SW480 (cell line): ENCODE measurements at regions not wholly inside any gene's neighbourhood (a gene's known extent, or its start where the extent isn't known, plus 50 kb on each side); places are given as distances from the start of the nearest gene placed in this dataset.
A peak's percentile ranks its signal among the peaks of the same experiment; 100 is the strongest.
"Not testable (repeated sequence)": the region's sequence is repeated elsewhere in the genome, so short reads cannot be mapped to it uniquely, and the experiment has no call there.

ENCODE experiments used
- DNase-seq: peaks from one replicate; pipeline ENCODE4 v3.0.0-alpha.2; 2016; ENCODE audit warnings: low spot score

DNA sequence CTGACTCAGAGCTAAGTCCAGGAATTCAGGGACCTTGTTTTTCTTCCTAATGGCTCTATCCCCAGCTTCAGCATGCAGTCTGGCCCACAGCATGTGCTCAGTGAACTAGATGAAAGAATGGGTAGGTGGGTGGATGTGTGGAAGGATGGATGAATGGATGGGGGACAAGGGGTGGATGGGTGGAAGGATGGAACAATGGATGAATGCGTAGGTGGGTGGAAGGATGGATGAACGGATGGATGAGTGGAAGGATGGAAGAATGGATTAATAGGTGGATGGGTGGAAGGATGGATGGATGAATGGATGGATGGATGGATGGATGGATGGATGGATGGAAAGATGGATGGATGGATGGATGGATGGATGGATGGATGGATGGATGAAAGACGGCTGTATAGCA is 79.7 kb upstream of the SFSWAP start:
- DNase-seq, result no peak

DNA sequence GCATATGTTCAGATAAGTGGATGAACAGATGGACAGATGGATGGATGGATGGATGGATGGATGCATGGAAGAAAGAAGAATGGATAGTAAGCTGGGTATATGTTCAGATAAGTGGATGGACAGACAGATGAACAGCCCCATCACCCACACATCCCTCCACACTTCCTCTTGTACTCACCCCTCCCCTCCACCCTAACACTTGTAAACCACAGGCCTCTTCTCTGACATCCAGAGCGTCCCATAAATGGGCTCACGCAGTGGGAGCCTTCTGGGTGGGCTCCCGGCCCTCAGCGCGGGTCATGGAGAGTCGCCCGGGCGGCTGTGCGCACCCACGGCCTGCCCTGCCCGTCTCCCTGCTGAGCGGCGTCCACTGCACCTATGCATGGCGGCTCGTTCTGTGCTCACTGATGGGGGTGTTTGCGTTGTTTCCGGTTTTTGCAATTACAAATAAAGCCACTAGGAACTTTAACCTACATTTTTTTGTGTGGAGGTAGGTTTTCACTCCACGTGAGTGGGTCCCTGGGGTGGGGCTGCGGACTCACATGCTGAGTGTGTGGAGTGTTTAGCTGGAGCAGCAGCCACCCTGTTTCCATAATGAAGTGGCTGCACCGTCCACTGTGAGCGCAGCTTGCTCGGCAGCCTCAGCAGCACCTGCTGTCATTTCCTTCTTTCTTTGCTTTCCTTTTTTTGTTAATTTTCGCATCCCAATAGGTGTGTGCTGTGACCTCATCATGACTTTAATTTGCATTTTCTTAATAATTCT is 78.8 kb upstream of the SFSWAP start:
- DNase-seq, result not testable (repeated sequence)

DNA sequence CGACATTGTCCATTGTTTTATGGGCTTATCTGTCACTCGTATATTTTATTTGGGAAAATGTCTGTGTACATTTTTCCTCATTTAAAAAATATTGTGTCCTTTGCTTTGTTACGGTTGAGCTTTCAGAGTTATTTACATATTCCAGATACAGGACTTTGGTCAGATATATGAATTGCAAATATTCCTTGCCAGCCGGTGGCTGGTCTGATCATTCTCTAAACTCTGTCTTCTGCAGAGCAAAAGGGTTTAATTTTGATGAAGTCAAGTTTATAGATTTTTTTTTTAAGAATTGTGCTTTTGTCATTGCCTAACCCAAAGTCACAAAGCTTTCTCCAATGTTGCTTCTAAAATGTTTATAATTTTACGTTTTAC is 78.3 kb upstream of the SFSWAP start:
- not testable (repeated sequence) for DNase-seq

DNA sequence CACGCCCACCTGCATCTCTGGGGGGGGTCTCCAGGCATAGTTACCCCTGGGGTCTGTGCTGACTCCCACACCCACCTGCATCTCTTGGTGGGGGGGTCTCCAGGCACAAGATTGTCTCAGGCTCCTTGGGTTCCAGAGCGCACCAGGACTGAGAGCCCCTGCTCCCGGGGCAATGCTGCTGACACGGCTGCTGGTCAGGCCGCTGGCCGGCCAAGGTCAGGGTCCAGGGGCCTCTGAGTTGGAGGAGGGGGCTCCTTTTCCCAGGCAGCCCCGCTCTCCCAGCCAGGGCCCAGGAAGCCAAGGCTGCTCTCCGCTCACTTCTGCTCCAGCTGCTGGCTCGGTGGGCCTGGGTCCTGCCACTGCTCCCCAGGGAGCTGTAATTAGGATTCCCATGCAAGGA is 77.3 kb upstream of the SFSWAP start:
- DNase-seq, result not testable (repeated sequence)

DNA sequence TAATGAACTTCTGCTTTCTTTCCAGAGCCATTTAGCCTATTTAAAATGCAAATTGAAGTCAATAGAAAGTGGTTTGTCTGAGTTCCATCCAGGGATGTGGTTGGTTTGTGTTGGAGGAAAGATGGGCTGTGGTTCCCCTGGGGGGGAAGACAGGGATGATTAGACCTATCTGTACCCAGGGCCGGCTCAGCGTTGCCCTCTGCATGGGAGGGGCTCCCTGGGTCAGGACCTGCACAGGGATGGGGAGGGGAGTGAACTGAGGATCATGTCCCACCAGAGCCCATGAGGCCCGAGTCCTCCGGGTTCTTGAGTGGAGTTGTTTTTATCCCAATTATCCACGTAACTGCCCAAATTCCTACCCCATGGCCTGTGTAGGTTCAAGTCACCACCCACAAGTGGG is 76.9 kb upstream of the SFSWAP start:
- no peak for DNase-seq

DNA sequence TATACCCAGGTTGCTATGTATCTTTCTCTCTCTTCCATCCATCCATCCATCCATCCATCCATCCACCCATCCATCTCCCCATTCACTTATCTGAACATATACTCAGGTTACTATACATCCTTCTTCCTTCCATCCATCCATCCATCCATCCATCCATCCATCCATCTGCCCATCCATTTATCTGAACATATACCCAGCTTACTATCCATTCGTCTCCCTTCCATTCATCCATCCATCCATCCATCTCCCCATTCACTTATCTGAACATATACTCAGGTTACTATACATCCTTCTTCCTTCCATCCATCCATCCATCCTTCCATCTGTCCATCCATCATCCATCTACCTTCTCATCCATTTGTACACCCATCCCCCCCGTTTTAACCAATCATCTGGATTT is 75.9 kb upstream of the SFSWAP start:
- DNase-seq, result not testable (repeated sequence)

DNA sequence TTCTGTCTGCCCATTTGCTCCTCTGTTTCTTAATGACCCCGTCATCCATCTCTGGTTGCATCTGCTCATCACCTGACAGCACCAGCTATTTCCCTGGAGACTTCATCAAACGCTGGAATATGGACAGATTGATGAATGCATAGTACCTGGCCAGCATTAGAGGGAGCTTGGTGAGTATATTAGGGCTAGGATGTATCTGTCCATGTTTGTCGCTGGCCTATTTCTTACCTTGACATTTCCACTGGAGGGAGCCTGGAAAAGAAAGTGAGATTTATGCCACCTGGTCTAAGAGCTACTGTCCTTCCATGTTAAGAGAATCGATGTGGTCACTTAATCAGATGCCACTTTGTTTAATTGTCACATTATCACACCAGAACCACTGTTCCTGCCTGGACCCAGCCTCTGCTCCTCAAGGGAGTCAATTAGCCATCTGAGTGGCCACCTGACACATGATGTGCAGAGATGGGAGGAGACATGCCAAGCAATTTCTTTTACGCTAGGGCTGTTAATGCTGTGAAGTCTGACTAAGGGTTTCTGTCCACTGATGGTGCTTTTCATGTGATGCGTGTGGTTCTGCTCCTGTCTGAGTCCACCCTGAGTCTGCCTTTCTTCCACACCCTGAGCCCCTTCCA is 75.3 kb upstream of the SFSWAP start:
- DNase-seq, result peak; percentile 14

DNA sequence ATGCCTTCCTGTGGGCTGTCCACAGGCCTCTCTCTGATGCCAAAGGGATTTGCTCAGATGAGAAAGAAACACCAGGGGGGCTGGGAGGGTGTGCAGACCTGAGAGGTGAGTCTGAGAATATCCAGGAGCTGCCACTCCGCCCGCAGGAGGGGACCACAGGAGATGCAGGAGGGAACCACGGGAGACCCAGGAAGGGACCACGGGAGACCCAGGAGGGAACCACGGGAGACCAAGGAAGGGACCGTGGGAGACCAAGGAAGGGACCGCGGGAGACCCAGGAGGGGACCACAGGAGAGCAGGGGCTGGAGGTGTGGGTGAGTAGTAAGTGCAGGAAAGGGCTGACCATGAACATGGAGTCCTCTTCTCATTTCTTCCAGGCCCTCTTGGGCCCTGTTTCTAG is 74.6 kb upstream of the SFSWAP start:
- DNase-seq, result no peak

DNA sequence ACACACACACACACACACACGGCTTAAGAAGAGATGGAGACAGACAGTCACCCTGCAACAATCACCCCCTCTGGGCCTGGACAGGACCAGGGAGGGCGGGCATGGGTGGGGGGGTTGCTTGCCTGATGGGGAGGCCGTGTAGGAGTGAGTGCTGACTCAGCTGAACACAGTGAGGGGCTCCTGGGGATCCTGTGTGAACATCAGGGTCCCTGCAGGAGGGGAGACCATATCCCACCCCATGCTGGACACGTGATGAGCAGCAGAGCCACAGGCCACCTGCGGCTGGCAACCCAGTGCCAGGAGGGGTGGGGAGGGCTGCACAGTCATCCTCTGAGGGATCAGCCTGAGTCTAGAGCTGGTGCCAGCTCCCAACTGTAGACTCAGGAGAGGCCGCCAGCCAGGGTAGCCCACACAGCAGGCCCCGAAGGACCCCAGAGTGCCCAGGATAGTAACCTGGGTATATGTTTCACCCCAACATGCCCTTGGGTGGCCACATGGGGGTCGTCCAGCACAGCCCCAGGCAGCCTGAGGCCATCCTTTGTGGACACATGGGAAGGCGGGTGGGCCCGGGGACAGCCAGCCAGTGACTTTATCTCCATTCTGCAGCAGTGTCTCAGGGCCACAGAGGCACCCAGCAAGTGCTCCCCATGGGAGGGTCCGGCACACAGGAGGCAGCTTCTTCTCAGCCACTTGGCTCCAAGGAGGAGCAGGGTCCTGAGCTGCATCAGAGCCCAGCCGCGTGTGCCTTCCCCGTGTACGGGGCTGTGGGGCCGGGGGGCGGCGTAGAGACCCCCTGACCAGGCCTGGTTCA is 73.7 kb upstream of the SFSWAP start:
- no peak for DNase-seq

DNA sequence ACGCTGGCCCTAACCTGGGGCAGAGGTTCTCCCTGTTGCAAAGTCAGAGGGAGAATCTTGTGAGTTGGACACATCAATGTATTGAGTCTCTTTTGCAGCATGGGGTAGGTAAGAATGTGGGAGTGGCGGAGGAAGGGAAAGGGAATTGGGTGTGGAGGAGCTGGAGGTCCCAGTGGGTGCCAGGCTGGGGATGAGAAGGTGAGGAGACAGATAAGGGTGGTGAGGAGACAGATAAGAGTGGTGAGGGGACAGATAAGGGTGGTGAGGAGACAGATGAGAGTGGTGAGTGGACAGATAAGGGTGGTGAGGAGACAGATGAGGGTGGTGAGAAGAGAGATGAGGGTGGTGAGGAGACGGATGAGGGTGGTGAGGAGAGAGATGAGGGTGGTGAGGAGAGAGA is 72.9 kb upstream of the SFSWAP start:
- DNase-seq, result no peak

DNA sequence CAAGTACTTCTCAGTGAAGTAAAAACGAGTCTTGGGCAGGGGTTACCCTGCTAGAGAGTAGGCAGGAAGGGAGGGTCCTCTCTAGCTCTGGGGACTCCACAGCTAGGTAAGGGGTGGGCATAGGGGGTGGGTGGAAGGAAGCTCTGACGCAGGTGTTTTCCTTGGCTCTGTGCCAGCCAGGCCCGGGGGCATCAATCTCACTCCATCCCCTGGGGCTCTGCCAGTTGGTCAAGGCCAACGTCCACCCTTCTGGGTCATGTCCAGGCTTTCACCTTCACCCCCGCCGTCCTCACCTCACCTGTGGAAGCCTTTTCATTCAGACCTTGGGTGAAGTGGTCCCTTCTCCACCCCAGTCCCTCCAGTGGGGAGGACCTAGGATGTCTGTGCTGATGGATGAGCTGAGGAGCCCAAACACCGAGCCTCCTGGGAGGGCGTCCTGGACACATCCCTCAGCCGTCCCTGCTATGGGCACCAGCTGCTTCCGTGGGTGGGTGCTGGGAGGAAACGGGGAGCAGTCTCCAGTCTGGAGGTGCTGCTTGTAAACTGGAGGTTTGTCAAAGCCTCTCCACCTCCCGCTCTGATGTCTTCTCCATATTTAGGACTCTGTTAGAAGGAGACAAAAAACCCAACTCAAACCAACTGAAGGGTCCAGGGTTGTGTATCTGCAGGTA is 71.5 kb upstream of the SFSWAP start:
- no peak for DNase-seq

DNA sequence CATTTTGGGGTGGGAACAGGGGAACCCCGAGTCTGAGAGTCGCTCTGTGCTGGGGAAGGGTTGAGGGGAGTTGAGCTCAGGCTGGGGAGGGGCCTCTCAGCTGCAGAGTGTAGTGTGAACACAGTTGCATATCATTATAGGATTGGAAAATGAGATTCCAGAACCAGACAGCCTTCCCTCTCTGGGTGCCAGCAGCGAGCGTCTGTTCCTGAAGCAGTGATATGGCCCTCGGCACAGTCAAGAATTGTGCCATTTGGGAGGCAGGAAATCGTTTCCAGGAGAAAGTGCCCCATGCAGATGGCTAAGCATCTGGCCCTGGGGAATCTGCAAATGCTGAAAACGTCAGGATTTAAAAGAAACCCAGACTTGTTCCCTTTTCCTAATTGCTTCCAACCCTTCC is 70.4 kb upstream of the SFSWAP start:
- no peak for DNase-seq

DNA sequence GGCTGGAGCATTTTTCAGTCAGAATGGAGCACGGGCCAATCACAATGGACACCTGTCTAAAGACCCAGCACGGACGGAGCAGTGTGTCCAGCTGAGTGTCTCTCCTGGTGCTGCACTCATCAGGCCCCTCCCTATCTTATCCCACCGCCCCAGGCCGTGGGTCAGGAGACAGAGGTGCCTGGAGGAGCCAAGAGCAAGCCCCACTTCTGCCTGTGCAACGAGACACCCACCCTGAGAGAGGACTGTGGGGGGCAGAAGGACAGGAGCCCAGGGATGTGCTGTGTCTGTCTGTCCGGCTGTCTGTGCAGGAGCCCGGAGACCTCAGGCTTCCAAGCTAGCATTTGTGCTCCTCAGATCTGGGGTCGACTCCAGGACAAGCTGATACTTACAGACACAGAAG is 69.6 kb upstream of the SFSWAP start:
- no peak for DNase-seq

DNA sequence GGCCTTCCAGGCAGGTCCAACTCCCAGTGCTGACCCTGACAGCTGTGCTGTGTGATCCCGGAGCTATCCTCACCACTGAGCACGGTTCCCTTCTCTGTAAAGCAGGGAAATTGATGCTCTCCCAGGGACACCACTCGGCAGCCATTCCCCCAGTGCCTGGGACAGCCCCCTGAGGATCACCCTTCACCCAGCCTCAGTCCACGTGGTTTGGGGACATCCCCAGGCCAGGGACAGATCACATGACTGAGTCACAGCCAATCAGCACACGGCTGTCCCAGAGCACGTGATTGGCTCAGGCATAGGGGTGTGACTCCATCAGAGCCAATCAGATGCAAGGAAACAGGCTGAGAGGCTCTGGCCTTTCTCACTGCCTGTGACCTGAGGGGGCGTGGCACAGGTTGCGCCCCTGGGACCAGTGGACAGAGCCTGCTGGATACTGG is 68.8 kb upstream of the SFSWAP start:
- peak; percentile 29 for DNase-seq

DNA sequence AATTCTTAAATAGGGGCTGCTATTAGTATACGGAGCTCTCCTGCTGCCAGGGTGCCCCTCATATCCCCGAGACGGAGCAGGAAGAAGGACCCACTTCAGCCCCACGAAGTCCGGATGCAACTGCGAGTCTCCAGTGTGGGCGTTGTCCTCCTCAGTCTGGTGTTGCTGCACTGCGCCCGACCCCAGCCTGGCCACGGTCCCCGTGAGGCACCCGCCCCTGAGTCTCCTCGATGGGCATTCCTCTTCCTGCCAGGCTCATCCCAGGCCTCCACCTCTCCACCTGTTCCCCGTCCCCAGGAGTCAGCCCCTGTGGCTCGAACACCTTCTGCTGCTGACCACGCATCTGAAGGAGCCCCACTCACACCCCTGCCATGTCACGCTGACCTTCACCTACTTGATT is 68.1 kb upstream of the SFSWAP start:
- DNase-seq, result no peak

DNA sequence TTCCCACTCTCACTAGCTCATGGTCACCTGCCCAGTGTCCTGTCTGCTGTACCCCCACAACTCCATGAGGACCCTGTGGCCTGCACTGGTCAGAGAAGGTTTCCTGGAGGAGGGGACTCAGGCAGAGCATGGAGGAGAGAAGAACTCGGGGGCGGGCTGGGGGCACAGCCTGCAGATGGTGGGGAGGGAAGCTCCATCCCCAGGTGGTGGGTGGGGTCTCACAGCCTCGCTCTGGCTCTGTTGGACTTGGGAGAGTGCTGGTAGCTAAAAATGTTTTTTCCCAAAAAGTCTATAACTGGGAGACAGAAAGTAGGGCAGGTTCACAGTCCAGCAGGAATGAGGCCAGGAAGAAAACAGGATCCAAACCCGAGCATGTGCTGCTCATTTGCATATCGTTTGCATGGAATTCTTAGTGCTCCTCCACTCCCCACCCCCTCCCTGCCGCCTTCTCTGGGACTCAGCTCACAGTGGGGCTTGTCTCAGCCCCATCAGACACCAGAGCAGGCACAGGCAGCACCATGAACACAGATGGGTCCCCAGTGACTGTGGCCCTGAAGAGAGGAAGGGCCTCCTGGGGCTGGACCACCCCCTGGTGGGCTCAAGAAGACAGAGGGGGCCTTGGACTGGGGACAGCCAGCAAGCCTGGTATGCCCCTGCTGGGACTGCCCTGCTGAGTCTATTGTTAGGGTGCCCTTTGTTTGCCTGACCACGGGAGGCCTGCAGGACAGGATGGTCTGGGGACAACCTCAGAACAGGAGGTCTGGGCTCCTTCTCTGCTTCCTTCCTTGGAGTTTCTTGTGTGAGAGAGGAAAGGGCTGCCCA is 67.0 kb upstream of the SFSWAP start:
- no peak for DNase-seq

DNA sequence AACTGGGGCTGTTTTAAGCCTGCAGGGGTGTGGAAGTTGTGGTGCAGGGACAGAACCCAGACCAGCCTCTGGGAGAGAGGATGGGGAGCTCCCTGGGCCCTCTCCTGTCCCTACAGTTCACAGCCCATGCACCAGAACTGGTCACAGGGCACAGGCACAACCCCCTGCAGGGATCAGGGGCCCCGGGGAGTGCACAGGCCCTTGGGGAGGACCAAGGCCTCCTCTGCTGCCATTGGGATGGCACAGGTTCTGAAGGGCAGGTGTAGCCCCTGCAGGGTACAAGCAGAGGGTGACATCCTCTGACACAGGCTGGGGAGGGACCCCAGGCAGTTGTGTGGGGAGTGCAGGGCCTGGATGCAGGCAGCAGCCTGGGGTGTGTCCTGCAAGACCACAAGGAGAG is 66.4 kb upstream of the SFSWAP start:
- no peak for DNase-seq

DNA sequence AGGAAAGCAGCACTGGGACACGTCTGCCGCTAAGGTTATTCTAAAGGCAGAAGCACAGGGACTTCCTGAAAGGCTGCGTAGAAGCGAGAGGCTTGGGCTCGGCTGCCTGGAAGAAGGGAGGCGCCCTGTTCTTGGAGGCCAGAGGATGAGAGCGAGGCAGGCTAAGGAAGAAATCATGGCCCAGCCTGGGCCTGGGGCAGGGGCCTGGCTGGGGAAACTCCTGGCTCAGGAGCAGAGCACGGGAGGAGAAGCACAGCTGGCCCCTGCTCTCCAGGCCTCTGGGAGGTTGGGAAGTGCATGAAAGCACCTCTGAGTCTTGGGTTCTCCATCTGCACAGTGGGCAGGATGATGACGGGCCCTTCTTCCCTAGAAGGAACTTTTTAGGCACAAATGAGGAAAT is 66.0 kb upstream of the SFSWAP start:
- DNase-seq, result not testable (repeated sequence)

DNA sequence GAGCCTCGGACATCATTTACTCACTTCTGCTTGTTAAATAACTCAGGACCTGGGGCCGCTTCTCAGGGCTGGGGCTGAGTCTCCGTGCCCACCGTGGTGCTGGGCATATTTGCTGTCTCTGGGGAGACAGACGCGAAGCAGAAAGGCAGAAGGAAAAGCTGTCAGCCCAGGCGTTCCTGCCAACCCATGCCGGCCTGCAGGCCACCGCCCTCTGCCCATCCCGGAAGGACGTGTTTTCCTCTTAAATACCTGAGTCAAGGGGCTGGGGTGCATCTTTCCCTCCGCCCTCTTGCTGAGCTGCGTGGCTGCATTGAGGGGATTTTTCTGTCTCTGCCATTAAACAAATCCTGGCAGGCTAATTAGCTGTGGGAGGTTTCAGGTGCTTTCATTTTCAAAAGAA is 65.3 kb upstream of the SFSWAP start:
- not testable (repeated sequence) for DNase-seq

DNA sequence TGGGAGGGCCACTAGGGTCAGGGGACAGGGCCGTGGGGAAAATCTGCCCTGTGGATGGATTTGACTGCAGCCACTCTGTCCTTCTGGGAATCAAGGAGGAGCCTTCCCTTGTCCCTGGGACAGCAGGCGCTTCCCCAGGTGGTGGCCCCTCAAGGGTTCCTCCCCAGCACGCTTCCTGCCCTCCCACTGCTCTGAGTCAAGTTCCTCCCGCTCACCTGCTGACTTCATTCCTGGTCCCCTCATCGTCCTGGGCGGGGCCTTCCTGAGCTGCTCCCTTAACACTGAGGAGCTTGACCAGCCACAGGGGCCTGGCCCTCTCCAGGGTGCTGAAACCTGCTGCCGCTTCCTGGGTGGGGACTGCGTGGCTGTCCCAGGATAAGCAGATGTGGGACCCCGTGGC is 64.4 kb upstream of the SFSWAP start:
- not testable (repeated sequence) for DNase-seq

DNA sequence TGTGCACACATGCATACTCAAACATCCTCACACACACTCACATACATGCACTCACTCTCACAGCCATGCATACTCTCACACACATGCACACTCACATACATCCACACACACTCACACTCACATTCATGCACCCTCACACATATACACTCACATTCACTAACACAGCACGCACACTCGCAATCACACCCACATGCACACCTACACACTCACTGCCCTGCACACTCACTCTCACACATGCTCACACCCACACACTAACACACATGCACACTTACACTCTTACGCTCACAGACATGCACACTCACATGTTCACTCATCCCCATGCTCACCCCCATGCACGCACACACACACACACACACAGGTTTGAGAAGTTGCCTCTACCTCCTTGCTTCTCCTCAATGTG is 63.2 kb upstream of the SFSWAP start:
- DNase-seq, result no peak
